Fibroblast of mammary gland (primary cell): ENCODE measurements at regions not wholly inside any gene's neighbourhood (a gene's known extent, or its start where the extent isn't known, plus 50 kb on each side); places are given as distances from the start of the nearest gene placed in this dataset.
A peak's percentile ranks its signal among the peaks of the same experiment; 100 is the strongest.

Source experiments
- DNase-seq: peaks from one replicate; pipeline ENCODE4 v3.0.0-alpha.2; 2010; ENCODE audit warnings: low read depth
- H3K4me3 ChIP-seq: 2 replicates; pipeline ENCODE4 v1.5.1; 2011; ENCODE audit warnings: low read depth, mild to moderate bottlenecking, low read length, moderate library complexity; ENCODE audit not compliant: control insufficient read depth
- TF ChIP-seq, protein P1 (sequence below): conservative IDR thresholded peaks from 2 replicates; pipeline ENCODE4 v1.5.1; 2011; ENCODE audit warnings: low read depth, low read length, inconsistent platforms; ENCODE audit not compliant: control insufficient read depth, insufficient read depth

DNA sequence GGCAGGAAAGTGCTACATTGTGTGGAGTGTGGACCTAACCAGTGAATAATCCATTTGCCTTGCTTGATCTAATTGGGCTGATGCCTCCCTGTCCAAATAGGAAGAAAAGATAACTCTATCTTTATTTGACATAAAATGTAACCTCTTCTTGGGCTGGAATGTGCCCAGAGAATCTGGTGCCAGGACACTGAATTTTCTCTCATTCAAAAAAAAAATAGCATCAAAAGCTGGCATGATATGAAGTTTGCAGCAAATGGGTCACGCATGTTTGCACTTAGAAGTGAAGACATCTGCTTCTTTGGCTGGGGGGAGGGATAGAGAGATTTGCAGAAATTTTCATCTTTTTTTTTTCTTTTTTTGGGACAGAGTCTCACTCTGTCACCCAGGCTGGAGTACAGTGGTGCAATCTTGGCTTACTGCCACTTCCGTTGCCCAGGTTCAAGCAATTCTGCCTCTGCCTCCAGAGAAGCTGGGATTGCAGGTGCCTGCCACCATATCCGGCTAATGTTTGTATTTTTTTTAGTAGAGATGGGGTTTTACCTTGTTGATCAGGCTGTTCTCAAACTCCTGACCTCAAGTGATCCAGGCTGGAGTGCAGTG lies 478.2 kb upstream of the EEF2KMT start:
- no peak overlapping the region for H3K4me3 ChIP-seq
- TF ChIP-seq, protein P1, sequence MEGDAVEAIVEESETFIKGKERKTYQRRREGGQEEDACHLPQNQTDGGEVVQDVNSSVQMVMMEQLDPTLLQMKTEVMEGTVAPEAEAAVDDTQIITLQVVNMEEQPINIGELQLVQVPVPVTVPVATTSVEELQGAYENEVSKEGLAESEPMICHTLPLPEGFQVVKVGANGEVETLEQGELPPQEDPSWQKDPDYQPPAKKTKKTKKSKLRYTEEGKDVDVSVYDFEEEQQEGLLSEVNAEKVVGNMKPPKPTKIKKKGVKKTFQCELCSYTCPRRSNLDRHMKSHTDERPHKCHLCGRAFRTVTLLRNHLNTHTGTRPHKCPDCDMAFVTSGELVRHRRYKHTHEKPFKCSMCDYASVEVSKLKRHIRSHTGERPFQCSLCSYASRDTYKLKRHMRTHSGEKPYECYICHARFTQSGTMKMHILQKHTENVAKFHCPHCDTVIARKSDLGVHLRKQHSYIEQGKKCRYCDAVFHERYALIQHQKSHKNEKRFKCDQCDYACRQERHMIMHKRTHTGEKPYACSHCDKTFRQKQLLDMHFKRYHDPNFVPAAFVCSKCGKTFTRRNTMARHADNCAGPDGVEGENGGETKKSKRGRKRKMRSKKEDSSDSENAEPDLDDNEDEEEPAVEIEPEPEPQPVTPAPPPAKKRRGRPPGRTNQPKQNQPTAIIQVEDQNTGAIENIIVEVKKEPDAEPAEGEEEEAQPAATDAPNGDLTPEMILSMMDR, result no peak
- DNase-seq, result no peak

- H3K4me3 ChIP-seq, result no peak overlapping the region
- DNase-seq, result no peak
- TF ChIP-seq, protein P1, result no peak
Measured at GRCh38 chr16:5575121-5575520, 477.5 kb upstream of the EEF2KMT start.

- no peak overlapping the region for H3K4me3 ChIP-seq
- DNase-seq, result no peak
- TF ChIP-seq, protein P1, result no peak
Measured at GRCh38 chr16:5572056-5572455, 474.5 kb upstream of the EEF2KMT start.

DNA sequence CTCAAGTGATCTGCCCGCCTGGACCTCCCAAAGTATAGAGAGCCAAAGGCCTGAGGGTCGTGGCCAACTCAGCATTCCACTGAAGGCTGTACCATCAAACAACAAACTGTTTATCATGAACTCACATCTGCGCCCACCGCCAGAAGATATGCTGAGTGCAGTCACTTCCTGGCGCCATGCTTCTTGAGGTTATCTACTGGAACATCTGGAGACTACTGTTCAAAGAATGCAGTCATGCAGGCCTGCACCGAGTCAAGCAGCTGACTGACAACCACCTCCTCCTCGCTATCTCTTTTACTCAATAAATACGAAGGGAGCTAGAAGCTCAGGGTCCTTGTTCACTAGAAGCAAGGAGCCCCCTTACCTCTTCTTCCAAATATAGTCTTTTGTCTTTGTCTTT lies 473.9 kb upstream of the EEF2KMT start:
- no peak for DNase-seq
- TF ChIP-seq, protein P1, result no peak
- H3K4me3 ChIP-seq, result no peak overlapping the region

GRCh38 chr16:5561800-5562199 lies 464.2 kb upstream of the EEF2KMT start:
- no peak for DNase-seq
- TF ChIP-seq, protein P1, result no peak

DNA sequence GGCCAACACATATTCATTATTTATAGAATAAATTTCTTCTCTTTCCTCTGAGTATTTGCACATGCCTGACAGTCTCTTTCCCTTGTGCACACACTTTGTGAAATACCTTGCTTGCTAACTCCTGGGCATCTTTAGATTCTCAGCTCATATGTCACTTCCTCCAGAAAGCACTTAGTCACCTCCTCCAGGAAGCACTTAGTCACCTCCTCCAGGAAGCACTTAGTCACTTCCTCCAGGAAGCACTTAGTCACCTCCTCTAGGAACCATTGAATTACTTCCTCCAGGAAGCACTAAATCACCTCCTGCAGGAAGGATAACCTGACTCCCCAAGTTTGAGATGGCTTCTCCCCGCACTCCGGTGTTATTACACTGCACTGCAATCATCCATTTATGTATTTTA lies 462.5 kb upstream of the EEF2KMT start:
- TF ChIP-seq, protein P1, result no peak
- DNase-seq, result peak; percentile 3
- no peak overlapping the region for H3K4me3 ChIP-seq

More at GRCh38 chr16:5561800-5562199, 464.2 kb upstream of the EEF2KMT start:
- H3K4me3 ChIP-seq, result no peak overlapping the region

DNA sequence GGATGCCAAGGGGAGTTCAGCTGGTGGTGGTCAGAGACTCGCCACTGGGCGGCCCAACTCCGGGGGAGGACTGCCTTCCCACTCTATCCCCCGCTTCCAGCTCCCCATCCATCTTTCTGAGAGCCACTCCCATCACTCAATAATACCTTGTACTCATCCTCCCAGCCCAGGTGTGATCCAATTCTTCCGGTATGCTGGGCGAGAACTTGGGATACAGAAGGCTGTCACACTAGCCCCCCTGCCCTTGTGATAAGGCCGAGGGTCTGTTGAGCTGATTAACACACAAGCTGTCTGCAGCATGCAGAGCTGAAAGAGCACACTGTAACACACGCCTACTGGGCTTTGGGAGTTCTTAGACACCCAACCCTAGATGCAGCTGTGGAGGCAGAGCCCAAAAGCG lies 460.4 kb upstream of the EEF2KMT start:
- H3K4me3 ChIP-seq, result no peak overlapping the region
- TF ChIP-seq, protein P1, result no peak
- no peak for DNase-seq
